CD14-positive monocyte (primary cell): ENCODE measurements at regions not wholly inside any gene's neighbourhood (a gene's known extent, or its start where the extent isn't known, plus 50 kb on each side); places are given as distances from the start of the nearest gene placed in this dataset. TPM values are rescaled to one million over a fixed set of nuclear protein-coding genes. Genes with fewer than 3 reads are reported as not detected.
A peak's percentile ranks its signal among the peaks of the same experiment; 100 is the strongest.

Source experiments
- DNase-seq, 3 donors: peaks; one replicate each; pipeline ENCODE4 v3.0.0-alpha.2; 2011 to 2022
- H2AFZ ChIP-seq: 2 replicates; pipeline ENCODE4 v1.6.0; 2012; ENCODE audit warnings: mild to moderate bottlenecking, low read depth, low read length, inconsistent platforms; ENCODE audit not compliant: insufficient read depth, poor library complexity, severe bottlenecking
- H3K27ac ChIP-seq, 2 donors: 1 replicate in 1 of 2; 2 replicates in 1 of 2; pipeline ENCODE4 v1.5.1; 2012 to 2013; ENCODE audit warnings: low read length in 2 of 2, control low read depth in 1 of 2, inconsistent platforms in 1 of 2, low read depth in 1 of 2, mild to moderate bottlenecking in 1 of 2
- H3K27me3 ChIP-seq, 2 donors: one replicate each; pipeline versions ENCODE4 v1.6.0 to v1.6.1; 2011 to 2013; ENCODE audit warnings: low read length in 2 of 2; ENCODE audit not compliant: control insufficient read depth in 2 of 2, insufficient read depth in 2 of 2
- H3K36me3 ChIP-seq, 2 donors: replicated peaks in 1 of 2; 1 replicate in 1 of 2; 2 replicates in 1 of 2; pipeline versions ENCODE4 v1.5.1 to v1.6.1; 2012 to 2013; ENCODE audit warnings: low read length in 2 of 2, control low read depth in 1 of 2, inconsistent platforms in 1 of 2, mild to moderate bottlenecking in 1 of 2; ENCODE audit not compliant: insufficient read depth in 2 of 2, control insufficient read depth in 1 of 2
- H3K4me1 ChIP-seq, 2 donors: 1 replicate in 1 of 2; 2 replicates in 1 of 2; pipeline versions ENCODE4 v1.5.1 to v1.6.1; 2012 to 2013; ENCODE audit warnings: low read length in 2 of 2, control low read depth in 1 of 2, inconsistent platforms in 1 of 2, mild to moderate bottlenecking in 1 of 2, moderate library complexity in 1 of 2; ENCODE audit not compliant: insufficient read depth in 2 of 2, control insufficient read depth in 1 of 2
- H3K4me2 ChIP-seq: replicated peaks from 2 replicates; pipeline ENCODE3; 2012; ENCODE audit warnings: low read length, moderate library complexity, mild to moderate bottlenecking; ENCODE audit not compliant: poor library complexity, severe bottlenecking; ENCODE audit errors: extremely low read depth
- H3K4me3 ChIP-seq, 3 experiments: fragments of 200-600 bp in 1 of 3; sonication (generic) in 1 of 3; replicated peaks in 1 of 3; 1 replicate in 2 of 3; 2 replicates in 1 of 3; pipeline ENCODE4 v1.5.1; 2011 to 2013; ENCODE audit warnings: low read length in 3 of 3, mild to moderate bottlenecking in 3 of 3, control low read depth in 2 of 3, low read depth in 2 of 3, inconsistent platforms in 1 of 3, moderate library complexity in 1 of 3
- H3K79me2 ChIP-seq: 2 replicates; pipeline ENCODE4 v1.6.0; 2012; ENCODE audit warnings: mild to moderate bottlenecking, control low read depth, inconsistent platforms, low read length, moderate library complexity; ENCODE audit not compliant: insufficient read depth
- H3K9ac ChIP-seq: 2 replicates; pipeline ENCODE4 v1.6.0; 2017; ENCODE audit warnings: low read length, mild to moderate bottlenecking; ENCODE audit not compliant: insufficient read depth, poor library complexity, severe bottlenecking
- H3K9me3 ChIP-seq, 2 donors: replicated peaks in 1 of 2; 1 replicate in 1 of 2; 2 replicates in 1 of 2; pipeline versions ENCODE4 v1.5.1 to v1.6.1; 2012 to 2013; ENCODE audit warnings: low read length in 2 of 2, control low read depth in 1 of 2; ENCODE audit not compliant: control insufficient read depth in 1 of 2, insufficient read depth in 1 of 2
- H4K20me1 ChIP-seq: 2 replicates; pipeline ENCODE4 v1.6.0; 2012; ENCODE audit warnings: mild to moderate bottlenecking, low read length, control low read depth, moderate library complexity; ENCODE audit not compliant: insufficient read depth
- H3K27ac Mint-ChIP-seq, 7 donors: one replicate each; pipeline ENCODE4 v1.8.0; 2020; ENCODE audit warnings: mild to moderate bottlenecking in 7 of 7, mixed read lengths in 7 of 7, moderate library complexity in 6 of 7, inconsistent platforms in 2 of 7
- H3K27me3 Mint-ChIP-seq, 3 donors: one replicate each; pipeline ENCODE4 v1.8.0; 2021 to 2022; ENCODE audit warnings: low read depth in 3 of 3, mild to moderate bottlenecking in 3 of 3, mixed read lengths in 3 of 3, moderate library complexity in 3 of 3, inconsistent platforms in 1 of 3
- H3K36me3 Mint-ChIP-seq, 2 donors: one replicate each; pipeline ENCODE4 v1.8.0; 2020; ENCODE audit warnings: mixed read lengths in 2 of 2, inconsistent platforms in 1 of 2, mild to moderate bottlenecking in 1 of 2
- H3K4me1 Mint-ChIP-seq: one replicate; pipeline ENCODE4 v1.8.0; 2020; ENCODE audit warnings: mild to moderate bottlenecking, mixed read lengths
- H3K4me3 Mint-ChIP-seq, 2 donors: one replicate each; pipeline ENCODE4 v1.8.0; 2020; ENCODE audit warnings: mild to moderate bottlenecking in 2 of 2, mixed read lengths in 2 of 2, moderate library complexity in 1 of 2
- H3K9me3 Mint-ChIP-seq, 7 donors: one replicate each; pipeline ENCODE4 v1.8.0; 2020 to 2022; ENCODE audit warnings: mixed read lengths in 7 of 7, mild to moderate bottlenecking in 6 of 7, moderate library complexity in 6 of 7, inconsistent platforms in 2 of 7
- WGBS: methylation state at CpG from one replicate; pipeline ENCODE4 v1.1.5; 2013; ENCODE audit warnings: missing lambda C conversion rate; ENCODE audit not compliant: insufficient coverage; 5-methylcytosine and 5-hydroxymethylcytosine counted together
- intact Hi-C, 2 donors: fragments of 100-400 bp; cut with micrococcal nuclease; formaldehyde crosslinking; loops; one replicate each; pipeline versions ENCODE4 v1.15.0 to v1.15.1; 2023
- small RNA-seq: library from RNA; depleted of rRNA; stranded (forward); fragments of <200 nt; gene quantifications from one replicate; pipeline ENCODE3, GENCODE V24; 2012; ENCODE audit warnings: low read depth; ENCODE audit not compliant: insufficient read length
- TF ChIP-seq, protein P1 (sequence below): fragments of 200-600 bp; IDR thresholded peaks from one replicate; pipeline ENCODE4 v1.8.0; 2022; ENCODE audit warnings: antibody characterized with exemption, mild to moderate bottlenecking

DNA sequence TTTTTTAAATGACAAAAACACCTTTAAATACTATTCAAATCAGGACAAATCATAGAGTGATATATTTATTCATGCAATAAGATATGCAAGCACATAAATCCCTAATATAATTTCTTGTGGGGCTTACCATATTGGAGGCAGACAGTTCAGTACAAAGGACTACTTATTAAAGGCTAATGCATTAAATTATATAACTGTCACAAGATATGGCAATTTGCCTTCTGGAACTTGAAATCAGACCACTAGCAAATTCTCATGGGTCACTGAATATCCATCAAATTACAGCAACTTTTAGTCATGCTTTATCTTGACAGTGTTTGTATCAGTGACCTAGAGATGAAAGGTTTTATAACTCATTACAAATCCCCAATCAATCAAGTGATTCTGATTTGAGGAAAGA, 54.1 kb upstream of the NCAM2 start:
- no peak overlapping the region for H3K4me2 ChIP-seq
- peaks cover 0 to 3% (median 1%) of the 10 kb centered on the region in 7 donors for H3K9me3 Mint-ChIP-seq
- peaks cover 0 to 2% (median 0%) of the 10 kb centered on the region in 3 donors for H3K27me3 Mint-ChIP-seq

DNA sequence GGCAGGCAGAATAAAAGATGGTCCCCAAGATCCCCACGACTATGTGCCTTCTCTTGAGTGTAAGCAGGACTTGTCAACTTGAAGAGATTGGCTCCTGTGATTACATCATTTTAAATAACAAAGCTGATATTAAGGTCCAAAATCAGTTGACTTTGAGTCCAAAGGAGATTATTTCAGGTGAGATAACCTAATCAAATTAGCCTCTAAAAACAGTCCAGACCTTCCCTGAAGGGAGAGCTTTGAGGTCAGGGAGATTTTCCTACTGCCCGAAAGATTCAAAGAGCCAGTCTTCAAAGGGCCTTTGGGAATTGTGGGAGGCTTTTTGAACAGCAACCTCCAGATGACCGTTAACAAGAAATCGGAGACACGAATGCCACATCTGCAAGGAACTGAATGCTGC, 51.5 kb upstream of the NCAM2 start:
- Mint-ChIP-seq H3K27ac (no peak overlapping the region), H3K36me3 (no peaks in the 10 kb centered on the region), H3K27me3 (peaks cover 0 to 2% (median 0%) of the 10 kb centered on the region in 3 donors), H3K4me1 (no peaks in the 10 kb centered on the region), H3K9me3 (peaks cover 0 to 2% (median 0%) of the 10 kb centered on the region in 7 donors), H3K4me3 (no peak overlapping the region)
- Histone ChIP-seq H3K4me2 (no peak overlapping the region), H3K4me1 (no peaks in the 10 kb centered on the region), H2AFZ (no peak overlapping the region), H3K27ac (no peak overlapping the region), H3K9me3 (no peaks in the 10 kb centered on the region), H3K36me3 (no peaks in the 10 kb centered on the region), H3K4me3 (no peak overlapping the region), H3K27me3 (no peaks in the 10 kb centered on the region), H4K20me1 (no peaks in the 10 kb centered on the region), H3K9ac (no peak overlapping the region), H3K79me2 (no peaks in the 10 kb centered on the region)
- intact Hi-C loops: no loop called here
- 90% methylated on average over 3 of the region's 5 CpGs for WGBS
- TF ChIP-seq, protein P1, sequence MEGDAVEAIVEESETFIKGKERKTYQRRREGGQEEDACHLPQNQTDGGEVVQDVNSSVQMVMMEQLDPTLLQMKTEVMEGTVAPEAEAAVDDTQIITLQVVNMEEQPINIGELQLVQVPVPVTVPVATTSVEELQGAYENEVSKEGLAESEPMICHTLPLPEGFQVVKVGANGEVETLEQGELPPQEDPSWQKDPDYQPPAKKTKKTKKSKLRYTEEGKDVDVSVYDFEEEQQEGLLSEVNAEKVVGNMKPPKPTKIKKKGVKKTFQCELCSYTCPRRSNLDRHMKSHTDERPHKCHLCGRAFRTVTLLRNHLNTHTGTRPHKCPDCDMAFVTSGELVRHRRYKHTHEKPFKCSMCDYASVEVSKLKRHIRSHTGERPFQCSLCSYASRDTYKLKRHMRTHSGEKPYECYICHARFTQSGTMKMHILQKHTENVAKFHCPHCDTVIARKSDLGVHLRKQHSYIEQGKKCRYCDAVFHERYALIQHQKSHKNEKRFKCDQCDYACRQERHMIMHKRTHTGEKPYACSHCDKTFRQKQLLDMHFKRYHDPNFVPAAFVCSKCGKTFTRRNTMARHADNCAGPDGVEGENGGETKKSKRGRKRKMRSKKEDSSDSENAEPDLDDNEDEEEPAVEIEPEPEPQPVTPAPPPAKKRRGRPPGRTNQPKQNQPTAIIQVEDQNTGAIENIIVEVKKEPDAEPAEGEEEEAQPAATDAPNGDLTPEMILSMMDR: no peak
- DNase-seq: no peak

More for the DNA sequence above, 54.1 kb upstream of the NCAM2 start:
- Histone ChIP-seq H4K20me1 (no peaks in the 10 kb centered on the region), H3K9ac (no peak overlapping the region), H3K4me1 (no peaks in the 10 kb centered on the region), H3K27ac (no peak overlapping the region), H3K9me3 (peaks cover 0 to 3% of the 10 kb centered on the region in 2 donors), H2AFZ (no peak overlapping the region), H3K27me3 (no peaks in the 10 kb centered on the region), H3K36me3 (no peaks in the 10 kb centered on the region), H3K4me3 (no peak overlapping the region), H3K79me2 (no peaks in the 10 kb centered on the region)
- TF ChIP-seq, protein P1: no peak
- Mint-ChIP-seq H3K36me3 (no peaks in the 10 kb centered on the region), H3K4me3 (no peak overlapping the region), H3K4me1 (no peaks in the 10 kb centered on the region), H3K27ac (no peak overlapping the region)
- intact Hi-C loops: no loop called here
- no peak for DNase-seq

Small RNA genes in the stretch of these regions (small RNA-seq; reads per million reads assigned to genes)
- not detected for gene AL157359.3
- not detected for gene AP001506.1
- gene MIR548X: not detected
- gene RN7SKP147: not detected
- 6.9 reads per million, percentile 63 among the genes with 10 or more reads in this experiment for gene RNU1-139P
- gene RNU6-772P: not detected
- gene RPL37P4: not detected
